Stimulated activated CD8-positive, alpha-beta memory T cell treated with anti-CD3 and anti-CD28 coated beads, Interleukin-12 subunit alpha, Interleukin-12 subunit beta, amount 100 ng/mL, for 1 hour (primary cell): ENCODE measurements at regions not wholly inside any gene's neighbourhood (a gene's known extent, or its start where the extent isn't known, plus 50 kb on each side); places are given as distances from the start of the nearest gene placed in this dataset.
"Not testable (repeated sequence)": the region's sequence is repeated elsewhere in the genome, so short reads cannot be mapped to it uniquely, and the experiment has no call there.

Source experiments
- DNase-seq: peaks from one replicate; pipeline ENCODE4 v3.0.0-alpha.2; 2020; ENCODE audit warnings: low read depth

GRCh38 chr1:30527511-30528140 is 195.8 kb downstream of the MATN1 start:
- DNase-seq: no peak

DNA sequence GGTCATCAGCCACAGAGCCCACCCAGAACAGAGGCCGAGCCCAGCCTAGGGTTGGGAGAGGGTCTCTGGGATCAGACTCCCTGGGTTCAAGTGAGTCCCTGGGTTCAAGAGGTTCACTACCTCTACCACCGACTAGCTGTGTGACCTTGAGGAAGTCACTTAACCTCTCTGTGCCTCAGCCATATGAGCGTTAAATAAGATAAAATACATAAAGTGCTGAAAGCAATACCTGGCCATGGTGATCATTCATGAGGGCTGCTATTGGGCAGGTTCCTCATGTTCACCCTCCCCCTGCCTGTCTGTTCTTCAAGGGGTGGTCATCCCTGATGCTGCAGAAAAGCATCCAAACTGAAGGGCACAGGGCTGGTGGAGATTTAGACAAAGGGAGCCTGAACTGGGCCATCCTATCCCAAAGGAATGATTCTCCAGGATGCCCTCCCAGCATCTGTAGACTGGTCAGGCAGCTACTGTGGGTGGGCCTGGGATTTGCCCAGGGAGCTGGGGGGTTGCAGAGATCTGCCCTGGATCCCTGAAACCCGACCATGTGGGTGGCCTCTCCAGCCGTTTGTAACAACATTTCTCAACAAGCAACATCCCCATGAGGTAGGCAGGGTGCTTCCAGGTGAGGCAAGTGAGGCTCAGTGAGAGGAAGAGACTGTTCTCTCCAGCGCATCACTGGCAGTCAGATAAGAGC is 196.6 kb downstream of the MATN1 start:
- no peak for DNase-seq

GRCh38 chr1:30525971-30526651 is 197.3 kb downstream of the MATN1 start:
- no peak for DNase-seq

DNA sequence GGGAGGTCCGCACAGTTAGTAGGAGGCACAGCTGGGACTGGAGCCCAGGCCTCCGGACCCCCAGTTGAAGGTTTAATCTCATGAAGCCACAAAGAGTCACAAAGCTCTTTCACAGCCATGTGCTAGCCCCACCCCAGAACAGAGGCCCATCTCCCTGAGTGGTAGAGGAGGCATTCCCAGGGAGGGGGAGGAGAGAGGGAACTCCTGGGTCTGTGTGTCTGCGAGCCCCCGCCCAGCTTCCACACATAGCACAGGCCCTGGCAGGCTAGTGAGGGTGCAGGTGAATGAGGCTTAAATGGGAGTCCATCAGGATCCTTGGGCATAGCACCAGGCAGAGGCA is 197.8 kb downstream of the MATN1 start:
- no peak for DNase-seq

DNA sequence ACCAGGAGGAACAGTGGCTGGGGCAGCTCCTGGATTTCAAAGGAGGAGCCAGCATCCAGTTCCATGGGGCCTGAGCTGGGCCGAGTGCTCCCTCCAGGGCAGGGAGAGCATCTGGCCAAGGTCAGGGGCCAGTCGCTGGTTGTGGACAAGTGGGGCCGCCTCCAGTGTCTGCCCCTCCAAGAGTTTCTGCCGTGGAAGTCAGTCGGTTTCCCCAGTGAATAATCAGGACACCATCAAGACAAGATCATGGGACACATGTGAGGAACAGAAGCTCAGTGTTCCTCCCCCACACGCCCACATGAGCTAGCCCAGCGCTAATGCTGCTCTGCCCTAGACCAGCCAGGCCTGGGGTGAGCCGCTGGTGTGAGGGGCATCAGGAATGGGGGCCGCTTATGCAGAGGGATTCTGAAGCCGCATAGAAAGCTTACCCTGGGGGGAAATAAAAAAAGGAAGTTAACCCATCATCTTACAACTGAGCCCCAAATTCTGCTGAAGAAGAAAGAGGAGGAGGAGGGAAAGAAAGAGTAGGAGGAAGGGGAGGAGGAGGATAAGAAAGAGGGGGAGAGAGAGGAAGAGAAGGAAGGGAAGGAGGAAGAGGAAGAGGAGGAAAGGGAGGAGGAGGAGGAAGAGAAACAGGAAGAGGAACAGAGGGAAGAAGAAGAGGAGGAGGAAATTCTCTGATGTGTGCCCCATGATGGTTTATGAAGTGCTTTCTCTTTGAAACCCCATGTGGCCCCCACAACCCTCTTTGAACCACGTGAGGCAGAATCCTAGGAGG is 198.4 kb downstream of the MATN1 start:
- DNase-seq: no peak

DNA sequence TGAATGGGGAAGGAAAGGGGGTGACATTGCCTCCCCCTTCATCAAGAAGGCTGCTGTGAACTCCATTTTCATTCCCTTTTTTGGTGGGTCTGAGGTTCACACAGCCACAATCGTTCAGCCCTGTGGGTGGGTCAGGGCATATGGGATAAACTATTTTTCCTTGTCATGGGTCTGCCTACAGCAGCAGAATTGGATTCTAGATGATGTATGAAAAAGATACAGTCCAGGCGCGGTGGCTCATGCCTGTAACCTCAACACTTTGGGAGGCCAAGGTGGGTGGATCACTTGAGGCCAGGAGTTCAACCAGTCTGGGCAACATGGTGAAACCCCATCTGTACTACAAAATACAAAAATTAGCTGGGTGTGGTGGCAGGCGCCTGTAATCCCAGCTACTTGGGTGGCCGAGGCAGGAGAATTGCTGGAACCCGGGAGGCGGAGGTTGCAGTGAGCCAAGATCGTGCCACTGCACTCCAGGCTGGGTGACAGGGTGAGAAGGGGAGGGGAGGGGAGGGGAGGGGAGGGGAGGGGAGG is 199.3 kb downstream of the MATN1 start:
- DNase-seq: not testable (repeated sequence)

DNA sequence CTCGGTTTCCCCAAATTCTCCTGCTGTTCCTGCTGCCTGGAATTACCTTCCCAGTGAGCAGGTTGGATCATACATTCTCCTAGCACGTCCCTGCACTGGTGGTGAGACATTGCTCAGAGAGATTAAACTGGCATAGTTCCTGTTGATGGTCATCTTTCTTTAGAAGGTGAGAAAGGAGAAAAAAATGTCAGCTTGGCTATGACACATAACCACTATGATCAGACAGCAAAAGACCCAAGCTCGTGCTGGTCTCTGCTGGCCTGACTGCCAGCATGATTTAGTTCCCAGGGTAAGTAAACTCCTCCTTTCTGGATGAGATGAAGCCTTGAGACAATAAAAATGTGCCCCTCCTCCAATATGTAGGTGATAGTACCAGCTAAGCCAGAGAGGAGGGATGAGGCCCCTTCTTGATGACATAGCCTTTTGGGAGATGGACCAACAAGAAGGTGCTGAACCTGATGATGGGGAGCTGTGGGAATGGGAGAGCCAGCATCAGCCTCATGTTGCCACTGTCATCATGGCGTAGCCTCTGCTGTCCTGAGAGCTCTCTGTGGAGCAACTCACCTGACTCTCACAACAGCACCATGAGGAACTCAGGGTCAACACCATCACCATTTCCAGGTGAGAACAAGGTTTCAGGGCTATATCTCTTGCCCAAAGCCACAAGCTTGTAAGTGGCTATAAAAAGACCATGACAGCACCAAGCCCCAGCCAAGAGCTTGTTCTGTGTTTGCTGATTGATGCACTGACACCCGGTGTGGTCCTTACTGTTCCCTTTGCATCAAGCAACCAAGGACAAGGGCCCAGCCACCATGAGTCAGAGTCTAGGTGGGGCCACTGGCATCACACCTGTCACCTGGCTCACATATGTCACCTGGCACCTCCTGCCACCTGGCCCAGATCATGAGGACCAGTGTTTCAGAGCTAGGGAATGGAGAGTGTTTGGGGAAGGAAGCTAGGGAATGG is 200.0 kb downstream of the MATN1 start:
- no peak for DNase-seq

GRCh38 chr1:30522031-30523004 is 201.1 kb downstream of the MATN1 start:
- no peak for DNase-seq

DNA sequence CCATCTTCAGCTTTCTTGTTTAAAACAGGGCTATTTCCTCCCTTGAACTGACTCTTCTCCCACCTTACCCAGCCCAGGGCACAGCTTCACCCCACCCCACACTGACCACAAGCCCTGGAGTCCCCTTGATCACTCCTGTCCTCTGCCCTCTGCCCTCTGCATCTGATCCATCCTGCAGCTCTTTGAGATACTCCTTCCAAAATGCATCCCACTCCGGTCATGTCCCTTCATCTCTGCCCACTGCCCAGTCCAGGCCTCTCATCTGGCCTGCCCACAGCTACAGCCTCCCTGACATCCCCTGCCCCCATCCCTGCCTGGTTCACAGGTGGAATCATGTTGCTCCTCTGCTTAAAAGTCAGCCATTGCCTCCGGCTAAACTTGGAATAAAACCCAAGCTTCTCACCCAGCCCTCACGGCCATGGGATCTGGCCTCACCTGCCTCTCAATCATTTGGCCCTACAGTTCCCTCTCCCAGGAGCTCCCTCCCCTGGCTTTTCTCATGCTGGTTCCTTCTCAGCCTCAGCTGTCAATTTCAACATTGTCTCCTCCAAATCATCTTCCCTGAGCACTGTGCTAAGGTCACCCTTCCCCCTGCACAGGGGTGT is 202.0 kb downstream of the MATN1 start:
- no peak for DNase-seq

- no peak for DNase-seq
Measured at GRCh38 chr1:30520476-30520875, 202.9 kb downstream of the MATN1 start.

DNA sequence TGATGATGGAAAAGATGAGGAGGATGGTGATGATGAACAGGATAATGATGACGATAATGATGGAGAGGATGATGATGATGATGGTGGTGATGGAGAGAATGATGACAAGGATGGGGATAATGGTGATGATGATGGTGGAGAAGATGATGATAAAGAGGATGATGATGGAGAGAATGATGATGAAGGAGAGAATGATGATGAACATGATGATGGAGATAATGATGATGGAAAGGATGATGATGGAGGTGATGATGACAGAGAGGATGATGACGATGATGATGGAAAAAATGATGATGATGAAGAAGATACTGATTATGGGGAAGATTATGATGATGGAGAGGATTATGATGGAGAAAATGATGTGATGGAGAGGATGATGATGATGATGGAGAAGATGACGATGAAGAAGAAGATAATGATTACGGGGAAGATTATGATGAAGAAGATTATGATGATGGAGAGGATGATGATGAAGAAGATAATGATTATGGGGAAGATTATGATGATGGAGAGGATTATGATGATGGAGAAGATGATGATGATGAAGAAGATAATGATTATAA is 204.1 kb downstream of the MATN1 start:
- DNase-seq: no peak

GRCh38 chr1:30518696-30519095 is 204.7 kb downstream of the MATN1 start:
- DNase-seq: no peak

DNA sequence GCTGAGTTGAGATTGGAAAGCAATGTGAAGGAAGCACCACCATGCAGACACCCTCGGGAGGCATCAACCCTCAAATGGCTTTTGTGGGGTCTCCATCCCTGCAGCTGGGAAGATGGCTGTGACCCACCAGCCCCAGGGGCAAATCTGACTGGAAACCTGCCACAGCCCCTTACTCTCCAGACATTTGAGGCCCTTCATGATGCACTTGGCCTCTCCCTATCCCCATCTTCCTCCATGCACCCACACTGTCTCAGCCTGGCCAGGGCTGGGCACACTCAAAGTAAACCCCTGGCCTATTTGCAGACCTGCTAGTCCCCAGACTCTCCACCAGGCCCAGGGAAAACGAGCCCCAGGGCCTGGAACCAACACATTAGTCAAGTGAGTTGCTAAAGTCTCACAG is 205.2 kb downstream of the MATN1 start:
- DNase-seq: no peak

GRCh38 chr1:30517666-30518065 is 205.7 kb downstream of the MATN1 start:
- DNase-seq: not testable (repeated sequence)

- DNase-seq: not testable (repeated sequence)
Measured at GRCh38 chr1:30517241-30517640, 206.1 kb downstream of the MATN1 start.

- no peak for DNase-seq
Measured at GRCh38 chr1:30516485-30516858, 206.9 kb downstream of the MATN1 start.

DNA sequence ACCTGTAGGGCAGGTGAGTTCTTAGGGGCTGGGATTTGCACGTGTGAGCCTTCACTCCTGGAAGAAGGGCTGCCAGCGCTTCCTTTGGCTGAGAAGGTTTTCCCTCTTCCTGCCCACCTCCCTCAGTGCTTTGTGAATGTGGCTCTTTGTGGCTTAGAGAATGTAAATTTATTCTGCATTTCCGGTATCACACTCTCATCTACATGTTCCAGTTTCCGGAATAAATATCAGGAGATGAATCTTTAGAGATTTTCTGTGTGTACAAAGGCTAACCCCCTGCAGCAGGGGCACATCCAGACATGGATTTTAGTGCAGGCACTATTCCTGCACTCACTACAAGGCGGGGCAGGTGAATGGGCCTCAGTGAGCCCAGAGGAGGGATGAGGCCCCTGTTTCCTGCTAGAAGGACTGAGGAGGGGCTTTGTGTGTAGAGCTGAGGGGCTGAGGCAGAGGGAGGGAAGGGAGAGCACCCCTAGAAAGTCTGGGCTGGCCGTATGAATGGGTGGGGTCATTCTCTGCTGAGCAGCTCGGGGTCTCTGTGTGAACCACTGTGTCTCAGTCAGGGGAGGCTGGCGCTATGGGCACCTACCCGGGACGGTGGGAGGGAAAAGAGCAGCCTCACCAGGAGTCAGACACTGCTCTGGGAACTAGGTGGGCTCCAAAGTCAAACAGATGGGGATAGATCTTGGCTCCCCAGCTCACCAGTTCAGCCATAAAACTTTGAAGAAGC is 207.5 kb downstream of the MATN1 start:
- no peak for DNase-seq

- DNase-seq: no peak
Measured at GRCh38 chr1:30514945-30515344, 208.4 kb downstream of the MATN1 start.
